DOHH2 (cell line): ENCODE measurements at regions not wholly inside any gene's neighbourhood (a gene's known extent, or its start where the extent isn't known, plus 50 kb on each side); places are given as distances from the start of the nearest gene placed in this dataset.

Experiments
- H3F3A ChIP-seq: fragments of 200-600 bp; sonication (generic), shearing (Covaris generic); 2 replicates; pipeline ENCODE4 v1.6.0; 2016; ENCODE audit warnings: antibody characterized with exemption, mild to moderate bottlenecking; ENCODE audit not compliant: control insufficient read depth, insufficient read depth
- H3K27ac ChIP-seq: fragments of 200-600 bp; sonication (generic); 2 replicates; pipeline ENCODE4 v1.5.1; 2014; ENCODE audit warnings: low read depth, mild to moderate bottlenecking, low read length, moderate library complexity
- H3K27me3 ChIP-seq: fragments of 200-600 bp; sonication (generic); 2 replicates; pipeline ENCODE4 v1.6.1; 2014; ENCODE audit warnings: mild to moderate bottlenecking, low read length, mixed read lengths; ENCODE audit not compliant: control insufficient read depth
- H3K36me3 ChIP-seq: fragments of 200-600 bp; sonication (generic); 2 replicates; pipeline ENCODE4 v1.6.1; 2014; ENCODE audit warnings: mild to moderate bottlenecking, low read length, moderate library complexity, mixed read lengths; ENCODE audit not compliant: control insufficient read depth
- H3K4me1 ChIP-seq: fragments of 200-600 bp; sonication (generic); 2 replicates; pipeline ENCODE4 v1.6.1; 2014; ENCODE audit warnings: mild to moderate bottlenecking, low read length, mixed read lengths; ENCODE audit not compliant: control insufficient read depth
- H3K4me2 ChIP-seq: fragments of 200-600 bp; sonication (generic); 2 replicates; pipeline ENCODE4 v1.6.0; 2014; ENCODE audit warnings: mild to moderate bottlenecking, low read length, moderate library complexity
- H3K4me3 ChIP-seq: fragments of 200-600 bp; sonication (generic); 2 replicates; pipeline ENCODE4 v1.5.1; 2014; ENCODE audit warnings: mild to moderate bottlenecking, low read length, mixed read lengths
- H3K79me2 ChIP-seq: fragments of 200-600 bp; sonication (generic); 2 replicates; pipeline ENCODE4 v1.6.1; 2014; ENCODE audit warnings: mild to moderate bottlenecking, low read length, mixed read lengths; ENCODE audit not compliant: control insufficient read depth
- H3K9me2 ChIP-seq: fragments of 200-600 bp; sonication (generic); replicated peaks from 2 replicates; pipeline ENCODE4 v1.6.1; 2014; ENCODE audit warnings: mild to moderate bottlenecking, low read length, mixed read lengths; ENCODE audit not compliant: control insufficient read depth
- H3K9me3 ChIP-seq: fragments of 200-600 bp; sonication (generic); 2 replicates; pipeline ENCODE4 v1.6.1; 2014; ENCODE audit warnings: antibody characterized with exemption, low read length, mixed read lengths; ENCODE audit not compliant: control insufficient read depth, insufficient read depth
- H4K20me1 ChIP-seq: fragments of 200-600 bp; sonication (generic); 2 replicates; pipeline ENCODE4 v1.6.0; 2014; ENCODE audit warnings: low read depth, mild to moderate bottlenecking, antibody characterized with exemption, low read length, moderate library complexity; ENCODE audit not compliant: control insufficient read depth, insufficient read depth
- CTCF ChIP-seq: fragments of 200-600 bp; sonication (generic); IDR thresholded peaks from one replicate; pipeline ENCODE4 v1.5.1; 2014; ENCODE audit warnings: antibody characterized with exemption, mild to moderate bottlenecking, low read depth, low read length; ENCODE audit not compliant: poor library complexity, severe bottlenecking
- EZH2phosphoT487 ChIP-seq: fragments of 200-600 bp; sonication (generic); IDR thresholded peaks from 2 replicates; pipeline ENCODE4 v1.6.1; 2017; ENCODE audit warnings: borderline replicate concordance, mild to moderate bottlenecking, antibody characterized with exemption, low read length, moderate library complexity, mixed read lengths

- Histone ChIP-seq H3K4me2 (no peak overlapping the region), H3K27ac (no peak overlapping the region), H3K4me3 (no peak overlapping the region), H3K36me3 (no peaks in the 10 kb centered on the region), H3K9me3 (no peaks in the 10 kb centered on the region), H4K20me1 (no peaks in the 10 kb centered on the region), H3K79me2 (no peaks in the 10 kb centered on the region), H3K4me1 (no peaks in the 10 kb centered on the region), H3K9me2 (no peaks in the 10 kb centered on the region), H3F3A (no peaks in the 10 kb centered on the region), H3K27me3 (no peaks in the 10 kb centered on the region)
- TF ChIP-seq EZH2phosphoT487 (no peak), CTCF (no peak)
Observed at GRCh38 chr7:21030237-21030871, 243.7 kb upstream of the SP8 start.

- Histone ChIP-seq H3K4me2 (no peak overlapping the region), H4K20me1 (no peaks in the 10 kb centered on the region), H3K9me2 (no peaks in the 10 kb centered on the region), H3F3A (no peaks in the 10 kb centered on the region), H3K9me3 (no peaks in the 10 kb centered on the region), H3K4me1 (no peaks in the 10 kb centered on the region), H3K4me3 (no peak overlapping the region), H3K27me3 (no peaks in the 10 kb centered on the region), H3K79me2 (no peaks in the 10 kb centered on the region), H3K36me3 (no peaks in the 10 kb centered on the region), H3K27ac (no peak overlapping the region)
- TF ChIP-seq CTCF, result no peak
- no peak for TF ChIP-seq EZH2phosphoT487
Observed at GRCh38 chr7:21041252-21041651, 254.6 kb upstream of the SP8 start.

- Histone ChIP-seq H3K36me3 (no peaks in the 10 kb centered on the region), H3K4me1 (no peaks in the 10 kb centered on the region), H4K20me1 (no peaks in the 10 kb centered on the region), H3K27me3 (no peaks in the 10 kb centered on the region), H3K9me3 (no peaks in the 10 kb centered on the region), H3K79me2 (no peaks in the 10 kb centered on the region), H3F3A (no peaks in the 10 kb centered on the region), H3K4me2 (no peak overlapping the region), H3K4me3 (no peak overlapping the region), H3K9me2 (no peaks in the 10 kb centered on the region), H3K27ac (no peak overlapping the region)
- TF ChIP-seq CTCF (no peak), EZH2phosphoT487 (no peak)
Observed at GRCh38 chr7:21041666-21042065, 255.0 kb upstream of the SP8 start.
